ENCODE measurements at regions not wholly inside any gene's neighbourhood (a gene's known extent, or its start where the extent isn't known, plus 50 kb on each side); places are given as distances from the start of the nearest gene placed in this dataset.

DNA sequence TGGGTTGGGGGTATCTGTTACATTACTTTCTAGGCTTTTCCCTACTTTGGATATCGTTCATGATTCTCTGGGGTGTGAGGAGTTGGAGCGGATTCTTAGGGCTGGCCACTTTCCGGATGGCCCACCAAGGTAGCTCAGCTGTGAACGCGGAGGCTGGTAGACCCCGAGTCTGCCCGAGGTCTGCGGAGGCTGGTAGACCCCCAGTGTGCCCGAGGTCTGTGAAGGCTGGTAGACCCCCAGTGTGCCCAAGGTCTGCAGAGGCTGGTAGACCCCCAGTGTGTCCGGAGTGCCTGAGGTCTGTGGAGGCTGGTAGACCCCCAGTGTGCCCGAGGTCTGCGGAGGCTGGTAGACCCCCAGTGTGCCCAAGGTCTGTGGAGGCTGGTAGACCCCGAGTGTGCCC is 99.2 kb upstream of the ZNF469 start:
- intact Hi-C loops (cut with micrococcal nuclease): no loop called here
- no peak for DNase-seq (ENCODE audit: low spot score)
- Mint-ChIP-seq H3K4me1 (ENCODE audit: low read depth) (no peaks in the 10 kb centered on the region), H3K27me3 (ENCODE audit: insufficient read depth) (no peaks in the 10 kb centered on the region), H3K36me3 (ENCODE audit: low read depth) (no peaks in the 10 kb centered on the region), H3K9me3 (peaks cover 11% of the 10 kb centered on the region), H3K27ac (no peak overlapping the region), H3K4me3 (no peak overlapping the region)

DNA sequence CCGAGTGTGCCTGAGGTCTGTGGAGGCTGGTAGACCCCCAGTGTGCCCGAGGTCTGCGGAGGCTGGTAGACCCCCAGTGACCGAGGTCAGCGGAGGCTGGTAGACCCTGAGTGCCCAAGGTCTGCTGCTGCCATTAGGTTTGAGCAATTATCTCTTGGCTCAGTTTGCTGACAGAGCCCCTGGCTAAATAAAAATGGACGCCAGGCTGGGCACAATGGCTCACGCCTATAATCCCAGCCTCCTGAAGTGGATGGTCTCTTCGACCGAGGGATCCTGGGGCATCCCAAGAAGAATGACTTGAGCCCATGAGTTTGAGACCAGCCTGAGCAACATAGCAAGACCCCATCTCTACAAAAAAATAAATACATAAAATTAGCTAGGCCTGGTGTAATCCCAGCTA is 98.7 kb upstream of the ZNF469 start:
- intact Hi-C loops (cut with micrococcal nuclease): no loop called here
- Mint-ChIP-seq H3K27ac (no peak overlapping the region), H3K4me1 (ENCODE audit: low read depth) (no peaks in the 10 kb centered on the region), H3K36me3 (ENCODE audit: low read depth) (no peaks in the 10 kb centered on the region), H3K9me3 (peaks cover 11% of the 10 kb centered on the region), H3K4me3 (no peak overlapping the region), H3K27me3 (ENCODE audit: insufficient read depth) (no peaks in the 10 kb centered on the region)
- no peak for DNase-seq (ENCODE audit: low spot score)

DNA sequence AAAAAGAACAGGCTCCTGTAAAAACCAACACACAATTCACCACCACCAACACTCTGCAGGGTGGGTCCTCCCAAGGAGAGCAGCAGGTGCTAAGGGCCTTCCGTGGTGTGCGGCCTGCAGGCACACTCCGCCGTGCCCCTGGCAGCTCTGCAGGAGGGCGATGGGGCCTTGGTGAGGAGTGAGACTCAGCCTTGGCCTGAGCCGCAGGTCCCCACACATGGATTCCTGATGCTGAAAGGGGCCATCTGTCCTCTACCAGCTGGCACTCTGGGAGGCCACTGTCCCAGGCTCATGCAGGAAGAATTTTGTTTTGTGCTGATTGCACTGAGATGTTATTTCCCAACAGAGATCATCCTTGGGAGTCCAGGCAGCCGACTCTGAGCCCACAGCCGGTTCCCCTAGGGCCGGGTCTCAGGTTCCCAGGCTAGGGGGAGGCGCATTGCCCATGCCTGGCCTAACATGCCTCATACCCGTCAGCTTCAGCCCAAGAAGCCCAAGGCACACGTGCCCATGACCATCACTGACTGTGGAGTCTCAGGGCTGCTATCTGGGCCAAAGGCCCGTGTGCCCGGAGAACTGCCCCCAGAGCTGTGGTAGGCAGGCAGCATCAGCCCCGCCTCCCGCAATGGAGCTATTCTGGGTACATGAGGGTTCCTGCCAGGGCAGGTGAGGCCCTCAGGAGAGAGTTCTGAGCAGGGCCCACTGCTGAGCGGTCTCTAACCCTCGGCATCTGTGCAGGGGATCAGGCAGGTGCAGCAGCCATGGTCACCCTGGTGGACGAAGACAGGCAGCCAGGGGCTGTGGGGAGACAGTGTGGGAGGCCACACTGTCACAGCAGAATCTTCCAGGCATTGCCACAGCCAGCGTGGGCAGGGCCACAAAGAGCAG is 97.9 kb upstream of the ZNF469 start:
- Mint-ChIP-seq H3K4me3 (no peak overlapping the region), H3K36me3 (ENCODE audit: low read depth) (no peaks in the 10 kb centered on the region), H3K4me1 (ENCODE audit: low read depth) (no peaks in the 10 kb centered on the region), H3K9me3 (peaks cover 11% of the 10 kb centered on the region), H3K27me3 (ENCODE audit: insufficient read depth) (no peaks in the 10 kb centered on the region), H3K27ac (no peak overlapping the region)
- intact Hi-C loops (cut with micrococcal nuclease): no loop called here
- DNase-seq (ENCODE audit: low spot score): no peak

DNA sequence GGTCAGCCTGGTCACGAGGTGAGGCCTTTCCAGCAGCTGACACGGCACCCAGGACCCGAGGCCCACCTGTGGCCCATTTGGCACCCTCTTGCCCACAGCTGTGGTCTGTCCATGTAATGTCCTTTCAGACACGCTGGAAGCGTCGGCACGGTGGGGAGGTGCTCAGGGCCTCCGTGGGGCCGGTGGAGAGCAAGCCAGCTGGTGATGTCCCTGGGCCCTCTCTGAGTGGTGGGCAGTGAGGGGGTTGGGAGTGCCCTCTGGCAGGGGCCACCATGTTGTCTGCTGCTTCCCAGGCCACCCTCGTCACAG is 97.3 kb upstream of the ZNF469 start:
- no peak for DNase-seq (ENCODE audit: low spot score)
- Mint-ChIP-seq H3K27ac (no peak overlapping the region), H3K4me3 (no peak overlapping the region), H3K9me3 (peaks cover 11% of the 10 kb centered on the region), H3K27me3 (ENCODE audit: insufficient read depth) (no peaks in the 10 kb centered on the region), H3K36me3 (ENCODE audit: low read depth) (no peaks in the 10 kb centered on the region), H3K4me1 (ENCODE audit: low read depth) (no peaks in the 10 kb centered on the region)
- intact Hi-C loops (cut with micrococcal nuclease): no loop called here

DNA sequence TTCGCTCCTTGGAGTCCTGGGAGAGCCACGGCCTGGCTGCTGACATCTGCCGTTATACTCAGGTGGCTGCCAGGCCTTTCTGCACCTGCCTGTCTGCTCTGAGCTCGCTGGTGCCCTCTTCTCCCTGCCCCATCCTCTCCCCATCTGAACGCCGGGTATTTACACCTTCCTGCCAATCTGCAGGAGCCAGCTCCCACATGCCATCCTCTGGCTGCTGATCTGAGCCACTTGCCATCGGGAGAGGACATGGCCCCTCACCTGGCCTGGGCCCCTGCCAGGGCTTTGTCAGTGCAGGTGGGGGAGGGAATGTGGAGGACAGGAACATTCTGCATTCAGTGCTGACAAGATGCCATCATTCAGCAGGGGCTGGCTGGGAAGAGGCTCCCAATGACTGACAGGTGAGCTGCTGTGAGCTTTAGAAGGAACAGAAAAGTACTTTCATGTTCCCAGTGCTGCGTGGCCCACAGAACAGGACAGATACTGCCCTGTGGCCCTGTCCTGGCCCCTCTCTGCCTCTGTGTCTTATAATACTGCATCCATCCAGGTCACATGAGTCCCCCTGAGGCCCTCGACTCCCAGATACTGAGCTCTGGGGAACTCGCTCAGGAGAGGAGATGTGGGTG is 96.3 kb upstream of the ZNF469 start:
- DNase-seq (ENCODE audit: low spot score): no peak
- peaks cover 11% of the 10 kb centered on the region for H3K9me3 Mint-ChIP-seq

DNA sequence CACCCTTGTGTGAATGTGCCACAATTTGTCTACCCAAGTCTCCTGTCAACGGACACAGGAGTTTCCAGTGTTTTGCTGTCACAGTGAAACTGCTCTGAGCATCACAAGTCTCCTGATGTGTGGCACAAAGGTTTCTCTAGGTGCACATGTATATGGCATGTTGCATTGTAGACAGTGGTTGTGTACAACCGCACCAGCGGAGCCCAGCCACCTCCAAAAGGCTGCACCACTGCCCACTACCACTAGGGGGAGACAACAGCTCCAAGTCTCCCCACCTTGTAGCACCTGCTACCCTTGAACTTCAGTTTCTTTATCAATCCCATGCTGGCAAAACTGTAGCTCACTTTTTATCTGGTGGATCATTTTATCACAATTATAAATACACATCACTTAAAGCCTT is 95.5 kb upstream of the ZNF469 start:
- no peak for DNase-seq (ENCODE audit: low spot score)
- H3K9me3 Mint-ChIP-seq: peaks cover 7% of the 10 kb centered on the region
- H3K4me1 Mint-ChIP-seq (ENCODE audit: low read depth): no peaks in the 10 kb centered on the region
- no peak overlapping the region for H3K27ac Mint-ChIP-seq
- H3K27me3 Mint-ChIP-seq (ENCODE audit: insufficient read depth): no peaks in the 10 kb centered on the region
- intact Hi-C loops (cut with micrococcal nuclease): no loop called here
- no peaks in the 10 kb centered on the region for H3K36me3 Mint-ChIP-seq (ENCODE audit: low read depth)
- H3K4me3 Mint-ChIP-seq: no peak overlapping the region

More for the DNA sequence above, 96.3 kb upstream of the ZNF469 start:
- intact Hi-C loops (cut with micrococcal nuclease): no loop called here
- Mint-ChIP-seq H3K4me3 (no peak overlapping the region), H3K4me1 (ENCODE audit: low read depth) (no peaks in the 10 kb centered on the region), H3K27ac (no peak overlapping the region), H3K27me3 (ENCODE audit: insufficient read depth) (no peaks in the 10 kb centered on the region), H3K36me3 (ENCODE audit: low read depth) (no peaks in the 10 kb centered on the region)

DNA sequence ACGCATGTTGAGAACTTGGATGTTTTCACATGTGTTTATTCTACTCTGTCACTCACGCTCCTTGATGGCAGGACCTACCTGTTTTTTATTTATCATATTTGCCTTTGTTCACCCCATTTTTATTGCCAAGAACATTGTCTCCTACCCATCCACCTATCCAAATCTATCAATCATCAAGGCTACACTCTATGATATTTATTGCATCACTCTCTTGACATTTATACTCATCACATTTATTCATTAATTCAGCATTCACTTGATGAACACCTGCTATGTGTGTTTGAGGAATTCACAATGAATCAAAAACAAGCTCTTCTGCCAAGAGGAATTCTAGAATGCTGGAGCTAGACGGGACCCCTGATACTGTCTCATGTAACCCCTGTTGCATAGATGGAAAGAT is 94.5 kb upstream of the ZNF469 start:
- Mint-ChIP-seq H3K4me1 (ENCODE audit: low read depth) (no peaks in the 10 kb centered on the region), H3K27ac (no peak overlapping the region), H3K9me3 (peaks cover under 1% of the 10 kb centered on the region), H3K4me3 (no peak overlapping the region), H3K36me3 (ENCODE audit: low read depth) (no peaks in the 10 kb centered on the region), H3K27me3 (ENCODE audit: insufficient read depth) (no peaks in the 10 kb centered on the region)
- DNase-seq (ENCODE audit: low spot score): no peak
- intact Hi-C loops (cut with micrococcal nuclease): no loop called here

DNA sequence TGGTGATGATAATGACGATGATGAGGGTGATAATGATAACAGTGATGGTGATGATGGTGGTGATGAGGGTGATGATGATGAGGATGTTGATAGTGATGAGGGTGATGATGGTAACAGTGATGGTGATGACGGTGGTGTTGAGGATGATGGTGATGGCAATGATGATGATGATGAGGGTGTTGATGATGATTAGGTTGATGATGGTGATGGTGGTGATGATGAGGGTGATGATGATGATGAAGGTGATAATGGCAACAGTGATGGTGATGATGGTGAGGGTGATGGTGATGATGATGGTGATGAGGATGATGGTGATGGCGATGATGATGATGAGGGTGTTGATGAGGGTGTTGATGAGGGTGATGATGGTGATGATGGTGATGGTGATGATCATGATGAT is 93.8 kb upstream of the ZNF469 start:
- Mint-ChIP-seq H3K4me1 (ENCODE audit: low read depth) (no peaks in the 10 kb centered on the region), H3K27ac (no peak overlapping the region), H3K4me3 (no peak overlapping the region), H3K9me3 (no peaks in the 10 kb centered on the region), H3K36me3 (ENCODE audit: low read depth) (no peaks in the 10 kb centered on the region), H3K27me3 (ENCODE audit: insufficient read depth) (no peaks in the 10 kb centered on the region)
- DNase-seq (ENCODE audit: low spot score): no peak
- intact Hi-C loops (cut with micrococcal nuclease): no loop called here

DNA sequence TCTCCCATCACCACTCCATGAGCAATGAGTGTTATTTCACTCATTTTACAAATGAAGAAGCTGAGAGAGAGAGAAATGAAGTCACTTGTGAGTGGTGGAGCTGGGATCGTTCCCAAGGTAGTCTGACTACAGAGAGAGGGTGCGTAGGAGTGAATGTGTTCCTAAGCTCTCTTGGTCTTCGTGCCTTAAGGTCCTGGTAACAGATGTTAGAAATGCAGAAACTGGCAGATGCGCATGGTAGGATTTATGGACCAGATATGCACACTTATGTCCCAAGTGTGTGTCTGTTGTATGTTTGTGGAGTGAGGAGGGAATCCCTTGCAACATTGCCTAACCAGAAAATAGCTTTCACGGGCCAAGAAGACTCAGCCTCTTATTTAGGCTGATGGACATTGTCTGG is 93.2 kb upstream of the ZNF469 start:
- Mint-ChIP-seq H3K4me1 (ENCODE audit: low read depth) (no peaks in the 10 kb centered on the region), H3K27me3 (ENCODE audit: insufficient read depth) (no peaks in the 10 kb centered on the region), H3K27ac (no peak overlapping the region), H3K4me3 (no peak overlapping the region), H3K9me3 (no peaks in the 10 kb centered on the region), H3K36me3 (ENCODE audit: low read depth) (no peaks in the 10 kb centered on the region)
- intact Hi-C loops (cut with micrococcal nuclease): no loop called here
- DNase-seq (ENCODE audit: low spot score): no peak

DNA sequence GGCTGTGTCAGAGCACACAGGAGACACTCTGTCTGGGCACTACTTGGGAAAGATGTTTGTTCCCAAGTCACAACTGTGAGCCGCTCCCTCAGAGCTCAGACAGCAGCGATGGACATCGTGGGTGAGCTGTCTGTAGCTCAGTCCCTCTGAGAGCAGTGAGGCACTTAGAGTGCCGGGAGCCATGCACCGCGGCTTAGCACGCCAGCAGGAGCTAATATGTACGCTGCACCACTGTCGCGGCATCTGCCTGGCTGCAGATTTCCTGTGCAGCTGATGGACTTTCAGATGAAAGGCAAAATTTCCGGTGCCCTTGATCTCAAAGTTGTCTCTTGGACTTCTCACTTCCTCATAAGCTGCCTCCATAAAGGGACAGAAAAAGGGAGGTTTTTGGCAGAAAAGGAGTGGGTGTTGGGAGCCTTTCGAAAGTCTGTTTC is 92.8 kb upstream of the ZNF469 start:
- Mint-ChIP-seq H3K27ac (no peak overlapping the region), H3K4me1 (ENCODE audit: low read depth) (no peaks in the 10 kb centered on the region), H3K9me3 (no peaks in the 10 kb centered on the region), H3K27me3 (ENCODE audit: insufficient read depth) (no peaks in the 10 kb centered on the region), H3K4me3 (no peak overlapping the region), H3K36me3 (ENCODE audit: low read depth) (no peaks in the 10 kb centered on the region)
- no peak for DNase-seq (ENCODE audit: low spot score)
- intact Hi-C loops (cut with micrococcal nuclease): no loop called here

DNA sequence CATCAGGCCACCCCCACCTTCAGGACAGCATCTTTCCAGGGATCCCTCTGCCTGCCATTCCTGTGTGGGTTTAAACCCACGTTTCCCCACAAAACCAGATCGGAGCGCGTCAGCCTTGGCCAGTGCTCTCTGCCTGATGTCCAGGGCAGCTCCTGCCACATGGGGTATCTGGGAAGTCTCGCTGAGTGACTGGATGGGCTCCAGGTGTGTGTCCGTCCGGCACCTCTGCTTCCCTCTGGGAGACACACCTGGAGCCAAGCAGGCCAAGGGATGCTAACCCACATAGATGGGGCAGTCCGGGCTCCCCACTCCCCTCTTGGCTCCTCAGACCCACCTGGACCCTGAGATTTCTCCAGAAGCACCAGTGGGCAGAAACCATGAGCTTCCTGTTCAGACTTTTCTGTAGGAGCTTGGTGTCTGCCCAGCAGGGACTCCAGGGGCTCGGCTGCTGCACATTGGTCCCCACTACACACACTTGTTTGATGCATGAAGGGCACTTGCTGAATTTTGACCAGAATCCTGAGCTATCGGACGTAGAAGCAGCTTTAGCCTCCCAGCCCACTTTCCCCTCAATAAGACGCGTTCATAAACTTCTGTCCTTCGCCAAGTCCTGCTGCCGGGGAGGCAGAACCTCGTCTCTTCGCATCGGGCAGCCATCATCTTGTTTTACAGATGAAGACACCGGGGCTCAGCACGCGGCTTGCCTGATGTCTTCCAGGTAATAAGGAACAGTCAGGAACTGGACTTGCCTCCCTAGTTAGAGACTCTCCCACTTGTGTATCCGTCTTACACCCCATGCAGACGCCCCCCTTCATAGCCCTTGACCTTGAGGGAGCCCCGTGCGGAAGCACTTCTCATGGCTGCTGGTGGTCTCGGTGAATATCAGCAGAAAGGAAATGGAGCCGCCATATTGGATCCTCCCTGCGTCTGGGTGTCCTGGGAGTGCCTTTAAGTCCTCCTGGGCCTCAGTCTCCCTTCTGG is 91.6 kb upstream of the ZNF469 start:
- intact Hi-C loops (cut with micrococcal nuclease): no loop called here
- Mint-ChIP-seq H3K36me3 (ENCODE audit: low read depth) (no peaks in the 10 kb centered on the region), H3K27ac (no peak overlapping the region), H3K4me3 (no peak overlapping the region), H3K9me3 (no peaks in the 10 kb centered on the region), H3K27me3 (ENCODE audit: insufficient read depth) (no peaks in the 10 kb centered on the region), H3K4me1 (ENCODE audit: low read depth) (no peaks in the 10 kb centered on the region)
- DNase-seq (ENCODE audit: low spot score): no peak

DNA sequence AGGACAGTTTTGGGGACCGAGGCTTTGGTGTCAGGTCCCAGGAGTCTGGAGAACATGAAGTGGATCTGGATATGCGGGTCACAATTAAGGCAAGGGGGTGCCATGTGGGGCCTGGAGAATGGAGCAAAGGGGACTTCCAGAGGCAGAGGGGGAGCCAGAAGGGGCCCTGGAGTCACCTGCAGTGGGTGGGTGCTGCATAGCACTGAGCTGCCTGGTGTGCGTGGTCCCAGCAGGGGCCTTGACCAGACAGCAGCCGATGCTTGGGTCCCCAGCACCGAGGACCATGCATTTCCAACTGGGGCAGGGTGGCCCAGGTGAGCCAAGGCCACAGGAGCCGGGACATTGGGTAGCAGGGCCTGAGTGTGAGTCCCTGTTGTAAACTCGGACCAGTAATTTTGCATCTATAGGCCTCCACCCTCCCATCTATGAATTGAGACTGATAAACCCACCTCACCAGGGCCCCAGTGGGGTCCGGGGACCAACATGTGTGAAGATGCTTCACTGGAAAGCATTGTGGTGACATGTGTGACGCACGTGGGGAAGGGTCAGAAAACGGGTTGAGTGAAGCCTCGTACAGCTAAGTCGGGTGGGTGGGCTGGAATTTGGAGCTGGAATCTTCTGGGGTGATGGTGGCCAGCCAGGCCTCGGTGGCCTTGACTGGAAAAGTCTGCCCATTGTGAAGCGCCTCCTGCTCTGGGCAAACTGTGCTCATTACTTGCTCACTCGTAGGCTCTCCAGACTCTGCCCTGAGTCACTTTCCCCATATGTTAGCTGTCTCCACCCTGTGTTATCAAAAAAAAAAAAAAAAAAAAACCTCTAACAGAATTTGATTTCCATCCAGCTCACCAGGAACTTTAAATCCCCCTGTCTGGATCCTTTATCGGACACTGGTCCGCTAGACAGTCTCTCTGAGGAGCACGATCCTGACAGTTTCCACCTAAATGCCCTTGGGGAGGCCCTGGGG is 90.5 kb upstream of the ZNF469 start:
- intact Hi-C loops (cut with micrococcal nuclease): no loop called here
- H3K9me3 Mint-ChIP-seq: no peaks in the 10 kb centered on the region
- H3K27me3 Mint-ChIP-seq (ENCODE audit: insufficient read depth): no peaks in the 10 kb centered on the region

More for the DNA sequence above, 90.5 kb upstream of the ZNF469 start:
- no peaks in the 10 kb centered on the region for H3K36me3 Mint-ChIP-seq (ENCODE audit: low read depth)
- H3K27ac Mint-ChIP-seq: no peak overlapping the region
- DNase-seq (ENCODE audit: low spot score): no peak
- H3K4me3 Mint-ChIP-seq: no peak overlapping the region
- no peaks in the 10 kb centered on the region for H3K4me1 Mint-ChIP-seq (ENCODE audit: low read depth)

Data from activated T-helper 1 cell treated with anti-CD3 and anti-CD28 coated beads, Interleukin-12 subunit alpha, Interleukin-12 subunit beta, Interleukin-2, Interleukin-4 antibody, amounts not matched to agents 30 ng/mL and 10 ng/mL and 1 ng/mL, durations not matched to agents 14 hours and 24 hours and 36 hours (primary cell).